Liver (tissue), 8 donors: ENCODE measurements at regions not wholly inside any gene's neighbourhood (a gene's known extent, or its start where the extent isn't known, plus 50 kb on each side); places are given as distances from the start of the nearest gene placed in this dataset.

Experiments used
- DNase-seq: peaks from one replicate; pipeline ENCODE4 v3.0.0-alpha.2; 2017; ENCODE audit warnings: low spot score
- H3K27ac ChIP-seq, 2 donors: one replicate each; pipeline ENCODE4 v1.7.0; 2013; ENCODE audit warnings: inconsistent platforms in 2 of 2, low read length in 2 of 2, control low read depth in 1 of 2, low read depth in 1 of 2, mild to moderate bottlenecking in 1 of 2
- H3K27me3 ChIP-seq, 4 donors: one replicate each; pipeline versions ENCODE4 v1.6.1 to v1.7.0; 2013; ENCODE audit warnings: low read length in 3 of 4, inconsistent platforms in 1 of 4, mild to moderate bottlenecking in 1 of 4, moderate library complexity in 1 of 4; ENCODE audit not compliant: control insufficient read depth in 4 of 4, insufficient read depth in 4 of 4
- H3K36me3 ChIP-seq, 4 donors: one replicate each; pipeline versions ENCODE4 v1.6.1 to v1.7.0; 2013; ENCODE audit warnings: low read length in 3 of 4, mild to moderate bottlenecking in 3 of 4, low read depth in 1 of 4, moderate library complexity in 1 of 4; ENCODE audit not compliant: control insufficient read depth in 4 of 4, insufficient read depth in 3 of 4
- H3K4me1 ChIP-seq, 4 donors: one replicate each; pipeline versions ENCODE4 v1.6.1 to v1.7.0; 2013; ENCODE audit warnings: low read length in 3 of 4, mild to moderate bottlenecking in 3 of 4, moderate library complexity in 1 of 4; ENCODE audit not compliant: control insufficient read depth in 4 of 4, insufficient read depth in 4 of 4
- H3K4me3 ChIP-seq, 3 donors: one replicate each; pipeline versions ENCODE4 v1.6.1 to v1.7.0; 2013; ENCODE audit warnings: low read length in 3 of 3, control low read depth in 1 of 3, low read depth in 1 of 3, mild to moderate bottlenecking in 1 of 3
- H3K9ac ChIP-seq, 2 donors: one replicate each; pipeline ENCODE4 v1.7.0; 2013; ENCODE audit warnings: low read length in 2 of 2, mild to moderate bottlenecking in 2 of 2, moderate library complexity in 2 of 2, control low read depth in 1 of 2, low read depth in 1 of 2
- H3K9me3 ChIP-seq, 4 donors: one replicate each; pipeline versions ENCODE4 v1.6.1 to v1.7.0; 2013; ENCODE audit warnings: low read length in 3 of 4; ENCODE audit not compliant: control insufficient read depth in 4 of 4
- ATF3 ChIP-seq: IDR thresholded peaks from 2 replicates; pipeline ENCODE4 v1.6.1; 2016; ENCODE audit warnings: antibody characterized with exemption
- CTCF ChIP-seq: fragments of 150-350 bp; IDR thresholded peaks from 2 replicates; pipeline ENCODE4 v1.5.1; 2017; ENCODE audit warnings: improper control_type of control experiment, low read depth, low read length; ENCODE audit not compliant: missing input control
- EGR1 ChIP-seq, 2 donors: IDR thresholded peaks; 2 replicates each; pipeline ENCODE4 v1.6.1; 2016 to 2018; ENCODE audit warnings: antibody characterized with exemption in 2 of 2, low read depth in 2 of 2
- GABPA ChIP-seq, 2 donors: IDR thresholded peaks in 1 of 2; conservative IDR thresholded peaks in 1 of 2; 2 replicates each; pipeline ENCODE4 v1.6.1; 2016; ENCODE audit warnings: antibody characterized with exemption in 2 of 2, mild to moderate bottlenecking in 1 of 2, moderate library complexity in 1 of 2
- HNF4A ChIP-seq, 2 donors: conservative IDR thresholded peaks; 2 replicates each; pipeline ENCODE4 v1.6.1; 2016; ENCODE audit warnings: antibody characterized with exemption in 2 of 2, mild to moderate bottlenecking in 2 of 2
- MAX ChIP-seq: IDR thresholded peaks from 2 replicates; pipeline ENCODE4 v1.6.1; 2016; ENCODE audit warnings: antibody characterized with exemption
- NR2F2 ChIP-seq: IDR thresholded peaks from 2 replicates; pipeline ENCODE4 v1.6.1; 2016; ENCODE audit warnings: antibody characterized with exemption
- RAD21 ChIP-seq, 2 donors: IDR thresholded peaks; 2 replicates each; pipeline ENCODE4 v1.6.1; 2016; ENCODE audit warnings: antibody characterized with exemption in 2 of 2, mild to moderate bottlenecking in 2 of 2
- RXRA ChIP-seq, 2 donors: IDR thresholded peaks; 2 replicates each; pipeline ENCODE4 v1.6.1; 2017 to 2018; ENCODE audit warnings: antibody characterized with exemption in 2 of 2, mild to moderate bottlenecking in 1 of 2
- SP1 ChIP-seq: IDR thresholded peaks from 2 replicates; pipeline ENCODE4 v1.6.1; 2018; ENCODE audit warnings: antibody characterized with exemption, mild to moderate bottlenecking
- TAF1 ChIP-seq: conservative IDR thresholded peaks from 2 replicates; pipeline ENCODE4 v1.6.1; 2016; ENCODE audit warnings: antibody characterized with exemption, mild to moderate bottlenecking
- YY1 ChIP-seq: IDR thresholded peaks from 2 replicates; pipeline ENCODE4 v1.6.1; 2016; ENCODE audit warnings: antibody characterized with exemption, mild to moderate bottlenecking
- WGBS: extraction: QIAGEN DNeasy Blood & Tissue Kit; methylation state at CpG from one replicate; pipeline ENCODE4 v1.1.7; 2013; 5-methylcytosine and 5-hydroxymethylcytosine counted together
- TF ChIP-seq, protein P1 (sequence below): IDR thresholded peaks from 2 replicates; pipeline ENCODE4 v1.6.1; 2016; ENCODE audit warnings: antibody characterized with exemption, mild to moderate bottlenecking
- donor health status: healthy.
- donor health status: healthy.
- donor health status: healthy.
- donor health status: healthy.
- donor health status: healthy.

DNA sequence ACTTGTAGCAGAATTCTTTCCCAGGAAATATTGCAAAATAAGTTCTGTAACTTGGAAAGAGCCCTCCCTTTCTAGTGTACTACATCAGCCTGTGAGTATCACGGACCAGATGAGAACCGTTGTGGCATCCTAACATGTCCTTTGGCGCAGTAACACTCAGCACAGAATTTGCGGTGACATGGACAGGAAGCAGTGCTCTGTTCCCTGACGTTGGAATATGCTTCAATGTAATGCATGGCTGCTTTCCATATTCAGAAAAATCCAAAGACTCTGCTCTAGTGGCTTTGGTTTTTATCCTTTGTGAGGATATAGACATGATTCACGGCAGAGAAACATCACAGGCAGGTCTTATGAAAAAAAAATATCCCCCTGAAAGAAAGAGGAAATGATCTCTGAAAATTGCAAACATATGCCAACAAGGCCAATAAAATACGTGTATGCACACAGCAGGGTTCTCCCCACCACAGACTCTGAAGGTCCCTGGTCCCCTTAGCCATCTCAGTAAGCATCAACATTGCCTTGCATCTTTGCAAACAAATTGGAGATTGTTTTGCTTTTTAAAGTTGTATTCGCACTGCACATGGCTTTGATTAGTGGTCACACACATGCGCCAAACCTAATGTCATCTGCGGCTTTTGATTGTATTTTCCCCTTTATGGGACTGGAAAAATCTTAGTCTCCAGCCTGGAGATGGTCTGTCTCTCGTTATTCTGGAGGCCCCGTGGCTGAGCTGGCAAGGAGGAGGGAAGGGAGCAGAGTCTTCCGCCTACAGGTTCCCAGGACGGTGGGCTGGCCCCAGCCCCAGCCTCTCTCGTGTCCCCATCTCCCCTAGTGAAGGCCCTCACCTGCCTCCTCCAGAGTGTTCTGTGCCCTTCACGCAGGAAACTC is 122.9 kb downstream of the COPS8 start:
- Histone ChIP-seq H3K27me3 (peaks cover 0 to 2% (median 0%) of the 10 kb centered on the region in 4 donors), H3K27ac (peak overlapping the region; percentile 31 to 46), H3K36me3 (no peaks in the 10 kb centered on the region), H3K9me3 (no peaks in the 10 kb centered on the region), H3K4me1 (no peaks in the 10 kb centered on the region), H3K9ac (no peak overlapping the region), H3K4me3 (no peak overlapping the region)
- WGBS: 72% methylated on average over 16 of the region's 16 CpGs
- no peak for DNase-seq
- TF ChIP-seq RAD21 (IDR thresholded peaks at IDR 0.05) (no peak), SP1 (no peak), HNF4A (conservative IDR thresholded peaks at IDR 0.05) (no peak), EGR1 (IDR thresholded peaks at IDR 0.05; ENCODE audit: low read depth in 2 of 2) (no peak), CTCF (no peak), MAX (no peak), TAF1 (no peak), RXRA (IDR thresholded peaks at IDR 0.05) (no peak)

DNA sequence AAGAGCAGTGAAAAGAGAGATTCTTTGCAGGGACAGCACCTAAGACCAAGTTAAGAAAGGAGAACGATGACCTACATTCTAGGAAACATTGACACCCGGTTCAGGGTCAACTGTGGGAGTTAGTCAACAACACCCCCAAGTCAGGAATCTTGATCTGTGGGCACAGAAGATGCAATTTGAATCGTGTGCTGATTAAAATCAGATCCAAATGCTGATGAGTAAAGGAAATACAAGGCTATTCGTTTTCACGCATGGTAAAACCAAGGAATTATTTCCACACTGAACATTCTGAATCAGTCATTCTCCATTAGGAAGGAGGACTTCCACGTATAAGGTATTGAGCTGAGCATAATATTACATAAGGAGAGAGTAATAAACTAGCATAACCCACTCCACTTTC is 124.2 kb downstream of the COPS8 start:
- peaks cover 0 to 2% (median 0%) of the 10 kb centered on the region in 4 donors for H3K27me3 ChIP-seq
- H3K36me3 ChIP-seq: no peaks in the 10 kb centered on the region
- no peak overlapping the region for H3K27ac ChIP-seq
- DNase-seq: no peak
- H3K9ac ChIP-seq: no peak overlapping the region
- no peak overlapping the region for H3K4me3 ChIP-seq
- TF ChIP-seq YY1 (no peak), MAX (no peak), ATF3 (no peak), EGR1 (IDR thresholded peaks at IDR 0.05; ENCODE audit: low read depth in 2 of 2) (no peak), GABPA (IDR thresholded peaks at IDR 0.05 in 1 of 2, conservative IDR thresholded peaks at IDR 0.05 in 1 of 2) (no peak), CTCF (no peak), NR2F2 (no peak)
- TF ChIP-seq, protein P1, sequence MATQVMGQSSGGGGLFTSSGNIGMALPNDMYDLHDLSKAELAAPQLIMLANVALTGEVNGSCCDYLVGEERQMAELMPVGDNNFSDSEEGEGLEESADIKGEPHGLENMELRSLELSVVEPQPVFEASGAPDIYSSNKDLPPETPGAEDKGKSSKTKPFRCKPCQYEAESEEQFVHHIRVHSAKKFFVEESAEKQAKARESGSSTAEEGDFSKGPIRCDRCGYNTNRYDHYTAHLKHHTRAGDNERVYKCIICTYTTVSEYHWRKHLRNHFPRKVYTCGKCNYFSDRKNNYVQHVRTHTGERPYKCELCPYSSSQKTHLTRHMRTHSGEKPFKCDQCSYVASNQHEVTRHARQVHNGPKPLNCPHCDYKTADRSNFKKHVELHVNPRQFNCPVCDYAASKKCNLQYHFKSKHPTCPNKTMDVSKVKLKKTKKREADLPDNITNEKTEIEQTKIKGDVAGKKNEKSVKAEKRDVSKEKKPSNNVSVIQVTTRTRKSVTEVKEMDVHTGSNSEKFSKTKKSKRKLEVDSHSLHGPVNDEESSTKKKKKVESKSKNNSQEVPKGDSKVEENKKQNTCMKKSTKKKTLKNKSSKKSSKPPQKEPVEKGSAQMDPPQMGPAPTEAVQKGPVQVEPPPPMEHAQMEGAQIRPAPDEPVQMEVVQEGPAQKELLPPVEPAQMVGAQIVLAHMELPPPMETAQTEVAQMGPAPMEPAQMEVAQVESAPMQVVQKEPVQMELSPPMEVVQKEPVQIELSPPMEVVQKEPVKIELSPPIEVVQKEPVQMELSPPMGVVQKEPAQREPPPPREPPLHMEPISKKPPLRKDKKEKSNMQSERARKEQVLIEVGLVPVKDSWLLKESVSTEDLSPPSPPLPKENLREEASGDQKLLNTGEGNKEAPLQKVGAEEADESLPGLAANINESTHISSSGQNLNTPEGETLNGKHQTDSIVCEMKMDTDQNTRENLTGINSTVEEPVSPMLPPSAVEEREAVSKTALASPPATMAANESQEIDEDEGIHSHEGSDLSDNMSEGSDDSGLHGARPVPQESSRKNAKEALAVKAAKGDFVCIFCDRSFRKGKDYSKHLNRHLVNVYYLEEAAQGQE: no peak
- 76% methylated on average over 6 of the region's 6 CpGs for WGBS
- H3K9me3 ChIP-seq: no peaks in the 10 kb centered on the region
- no peaks in the 10 kb centered on the region for H3K4me1 ChIP-seq
